Fibroblast of lung (primary cell): ENCODE measurements at regions not wholly inside any gene's neighbourhood (a gene's known extent, or its start where the extent isn't known, plus 50 kb on each side); places are given as distances from the start of the nearest gene placed in this dataset.

ENCODE experiments used
- DNase-seq, 2 donors: peaks; one replicate each; pipeline versions ENCODE4 v3.0.0 to v3.0.0-alpha.2; 2010; ENCODE audit warnings: low read depth in 2 of 2
- H2AFZ ChIP-seq: 2 replicates; pipeline ENCODE4 v1.5.1; 2012; ENCODE audit warnings: low read length, control low read depth, inconsistent platforms
- H3K27ac ChIP-seq: 2 replicates; pipeline ENCODE4 v1.5.1; 2011; ENCODE audit warnings: low read length, control low read depth; ENCODE audit not compliant: insufficient read depth
- H3K27me3 ChIP-seq: 2 replicates; pipeline ENCODE4 v1.5.1; 2011; ENCODE audit warnings: mild to moderate bottlenecking, low read length; ENCODE audit not compliant: control insufficient read depth, insufficient read depth
- H3K36me3 ChIP-seq: 2 replicates; pipeline ENCODE4 v1.5.1; 2011; ENCODE audit warnings: low read length; ENCODE audit not compliant: control insufficient read depth, insufficient read depth
- H3K4me1 ChIP-seq: 2 replicates; pipeline ENCODE4 v1.5.1; 2011; ENCODE audit warnings: low read length; ENCODE audit not compliant: control insufficient read depth, insufficient read depth; ENCODE audit errors: extremely low read depth
- H3K4me2 ChIP-seq: 2 replicates; pipeline ENCODE4 v1.5.1; 2011; ENCODE audit warnings: low read length, control low read depth; ENCODE audit not compliant: insufficient read depth; ENCODE audit errors: extremely low read depth
- H3K4me3 ChIP-seq, 4 experiments: fragments of 200-600 bp in 1 of 4; sonication (generic) in 1 of 4; replicated peaks in 1 of 4; 2 replicates each; pipeline ENCODE4 v1.5.1; 2011 to 2016; ENCODE audit warnings: low read length in 4 of 4, low read depth in 3 of 4, mild to moderate bottlenecking in 3 of 4, control low read depth in 2 of 4, inconsistent platforms in 1 of 4, mixed read lengths in 1 of 4; ENCODE audit not compliant: insufficient read depth in 1 of 4; ENCODE audit errors: control extremely low read depth in 1 of 4
- H3K79me2 ChIP-seq: 2 replicates; pipeline ENCODE4 v1.5.1; 2012; ENCODE audit warnings: mild to moderate bottlenecking, low read length, inconsistent platforms; ENCODE audit not compliant: control insufficient read depth, insufficient read depth
- H3K9ac ChIP-seq: 2 replicates; pipeline ENCODE4 v1.5.1; 2011; ENCODE audit warnings: mild to moderate bottlenecking, low read length, control low read depth; ENCODE audit not compliant: insufficient read depth
- H3K9me3 ChIP-seq: 2 replicates; pipeline ENCODE4 v1.5.1; 2012; ENCODE audit warnings: low read depth, low read length; ENCODE audit not compliant: control insufficient read depth, insufficient read depth
- H4K20me1 ChIP-seq: 2 replicates; pipeline ENCODE4 v1.5.1; 2011; ENCODE audit warnings: low read length; ENCODE audit not compliant: control insufficient read depth, insufficient read depth; ENCODE audit errors: extremely low read depth
- EZH2 ChIP-seq: IDR thresholded peaks from 2 replicates; pipeline ENCODE4 v1.5.1; 2012; ENCODE audit warnings: low read length, control low read depth, mild to moderate bottlenecking; ENCODE audit errors: missing control alignments
- TF ChIP-seq, protein P1 (sequence below), 2 donors: IDR thresholded peaks in 1 of 2; conservative IDR thresholded peaks in 1 of 2; 1 replicate in 1 of 2; 2 replicates in 1 of 2; pipeline ENCODE4 v1.5.1; 2011 to 2012; ENCODE audit warnings: low read length in 2 of 2, control low read depth in 1 of 2, inconsistent platforms in 1 of 2, low read depth in 1 of 2, mild to moderate bottlenecking in 1 of 2

DNA sequence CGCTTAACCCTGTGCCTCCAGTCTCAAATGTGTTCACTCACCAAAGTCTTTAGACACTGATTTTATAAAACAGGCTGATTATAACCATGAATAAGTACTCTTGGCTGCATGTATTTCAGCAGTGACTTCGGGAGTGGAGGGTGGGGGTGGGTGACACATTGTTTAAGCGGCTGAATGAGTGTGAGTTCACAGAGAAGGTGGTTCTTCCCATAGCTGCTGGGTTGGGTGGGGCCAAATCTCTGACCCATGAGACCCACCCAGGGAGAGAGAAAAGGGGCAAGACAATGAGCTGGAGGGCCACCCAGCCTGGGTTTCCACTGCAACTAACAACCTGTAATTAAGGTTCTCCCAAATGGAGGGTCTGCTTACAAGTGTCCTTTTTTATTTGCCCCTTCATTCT is 96.4 kb downstream of the SYNE3 start:
- Histone ChIP-seq H3K27ac (no peak overlapping the region), H3K27me3 (no peaks in the 10 kb centered on the region), H3K4me1 (no peaks in the 10 kb centered on the region), H3K36me3 (peaks cover 11% of the 10 kb centered on the region), H3K9ac (no peak overlapping the region), H3K4me3 (no peak overlapping the region), H3K79me2 (no peaks in the 10 kb centered on the region), H4K20me1 (no peaks in the 10 kb centered on the region), H3K9me3 (no peaks in the 10 kb centered on the region), H3K4me2 (no peak overlapping the region), H2AFZ (no peak overlapping the region)
- no peak for TF ChIP-seq EZH2
- TF ChIP-seq, protein P1, sequence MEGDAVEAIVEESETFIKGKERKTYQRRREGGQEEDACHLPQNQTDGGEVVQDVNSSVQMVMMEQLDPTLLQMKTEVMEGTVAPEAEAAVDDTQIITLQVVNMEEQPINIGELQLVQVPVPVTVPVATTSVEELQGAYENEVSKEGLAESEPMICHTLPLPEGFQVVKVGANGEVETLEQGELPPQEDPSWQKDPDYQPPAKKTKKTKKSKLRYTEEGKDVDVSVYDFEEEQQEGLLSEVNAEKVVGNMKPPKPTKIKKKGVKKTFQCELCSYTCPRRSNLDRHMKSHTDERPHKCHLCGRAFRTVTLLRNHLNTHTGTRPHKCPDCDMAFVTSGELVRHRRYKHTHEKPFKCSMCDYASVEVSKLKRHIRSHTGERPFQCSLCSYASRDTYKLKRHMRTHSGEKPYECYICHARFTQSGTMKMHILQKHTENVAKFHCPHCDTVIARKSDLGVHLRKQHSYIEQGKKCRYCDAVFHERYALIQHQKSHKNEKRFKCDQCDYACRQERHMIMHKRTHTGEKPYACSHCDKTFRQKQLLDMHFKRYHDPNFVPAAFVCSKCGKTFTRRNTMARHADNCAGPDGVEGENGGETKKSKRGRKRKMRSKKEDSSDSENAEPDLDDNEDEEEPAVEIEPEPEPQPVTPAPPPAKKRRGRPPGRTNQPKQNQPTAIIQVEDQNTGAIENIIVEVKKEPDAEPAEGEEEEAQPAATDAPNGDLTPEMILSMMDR (conservative IDR thresholded peaks at IDR 0.05 in 1 of 2, IDR thresholded peaks at IDR 0.05 in 1 of 2; ENCODE audit: low read depth in 1 of 2, low read length in 2 of 2): no peak
- no peak for DNase-seq

DNA sequence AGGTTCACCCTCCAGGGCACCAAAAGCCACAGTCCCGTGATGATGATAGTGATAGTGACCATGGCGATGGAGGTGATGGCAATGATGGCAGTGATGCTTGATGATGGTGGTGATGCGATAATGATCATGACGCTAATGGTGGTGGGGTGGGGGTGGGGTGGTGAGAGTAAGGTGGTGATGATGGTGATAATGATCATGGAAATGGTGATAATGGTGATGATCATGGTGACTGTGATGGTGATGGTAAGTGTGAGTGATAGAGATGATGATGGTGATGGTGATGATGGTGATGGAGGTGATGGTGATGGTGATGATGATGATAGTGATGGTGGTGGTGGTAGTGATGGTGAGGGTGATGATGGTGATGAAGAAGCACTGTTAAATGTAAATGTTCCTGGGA is 96.9 kb downstream of the SYNE3 start:
- Histone ChIP-seq H4K20me1 (no peaks in the 10 kb centered on the region), H3K9me3 (no peaks in the 10 kb centered on the region), H3K4me3 (no peak overlapping the region)

DNA sequence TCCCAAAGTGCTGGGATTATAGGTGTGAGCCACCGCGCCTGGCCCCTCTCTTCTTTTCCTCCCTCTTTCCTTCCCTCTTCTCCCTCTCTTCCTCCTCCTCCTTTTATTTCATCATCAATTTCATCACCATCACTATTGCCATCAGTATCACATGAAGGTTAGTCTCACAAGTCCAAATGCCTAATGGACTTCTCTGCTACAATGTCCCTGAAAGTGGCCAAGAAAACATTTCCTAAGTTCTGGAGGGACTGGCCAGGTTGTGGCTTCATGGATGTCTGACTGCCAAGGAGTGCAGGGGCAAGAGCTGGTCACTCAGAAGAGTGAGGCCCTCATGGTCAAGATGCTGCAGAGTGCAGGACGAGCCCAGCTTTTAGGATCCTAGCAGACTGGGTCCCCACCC is 97.6 kb downstream of the SYNE3 start:
- TF ChIP-seq EZH2: no peak
- TF ChIP-seq, protein P1 (conservative IDR thresholded peaks at IDR 0.05 in 1 of 2, IDR thresholded peaks at IDR 0.05 in 1 of 2; ENCODE audit: low read depth in 1 of 2, low read length in 2 of 2): no peak
- H3K4me2 ChIP-seq: no peak overlapping the region

More for the DNA sequence above, 96.9 kb downstream of the SYNE3 start:
- TF ChIP-seq, protein P1 (conservative IDR thresholded peaks at IDR 0.05 in 1 of 2, IDR thresholded peaks at IDR 0.05 in 1 of 2; ENCODE audit: low read depth in 1 of 2, low read length in 2 of 2): no peak
- no peak for TF ChIP-seq EZH2
- H3K27ac ChIP-seq: no peak overlapping the region
- peaks cover 11% of the 10 kb centered on the region for H3K36me3 ChIP-seq
- no peak overlapping the region for H3K4me2 ChIP-seq
- H3K4me1 ChIP-seq: no peaks in the 10 kb centered on the region
- H3K27me3 ChIP-seq: no peaks in the 10 kb centered on the region
- H2AFZ ChIP-seq: no peak overlapping the region
- no peak for DNase-seq
- H3K79me2 ChIP-seq: no peaks in the 10 kb centered on the region
- no peak overlapping the region for H3K9ac ChIP-seq

More for the DNA sequence above, 97.6 kb downstream of the SYNE3 start:
- Histone ChIP-seq H3K79me2 (no peaks in the 10 kb centered on the region), H3K9me3 (no peaks in the 10 kb centered on the region), H3K27ac (no peak overlapping the region), H3K27me3 (no peaks in the 10 kb centered on the region), H3K36me3 (peaks cover 11% of the 10 kb centered on the region), H3K4me1 (no peaks in the 10 kb centered on the region), H3K9ac (no peak overlapping the region), H4K20me1 (no peaks in the 10 kb centered on the region), H2AFZ (no peak overlapping the region), H3K4me3 (no peak overlapping the region)
- no peak for DNase-seq
